Glutamatergic neuron (in vitro differentiated cells): ENCODE measurements at regions not wholly inside any gene's neighbourhood (a gene's known extent, or its start where the extent isn't known, plus 50 kb on each side); places are given as distances from the start of the nearest gene placed in this dataset.

ENCODE experiments used
- DNase-seq: peaks from one replicate; pipeline ENCODE4 v3.0.0; 2022
- H3K27ac Mint-ChIP-seq: one replicate; pipeline ENCODE4 v1.8.0; 2020; ENCODE audit warnings: mild to moderate bottlenecking, mixed read lengths, inconsistent platforms; ENCODE audit not compliant: unreplicated experiment
- H3K27me3 Mint-ChIP-seq: one replicate; pipeline ENCODE4 v1.8.0; 2020; ENCODE audit warnings: mild to moderate bottlenecking, moderate library complexity, mixed read lengths, inconsistent platforms; ENCODE audit not compliant: unreplicated experiment
- H3K36me3 Mint-ChIP-seq: one replicate; pipeline ENCODE4 v1.8.0; 2020; ENCODE audit warnings: mild to moderate bottlenecking, mixed read lengths, inconsistent platforms; ENCODE audit not compliant: unreplicated experiment
- H3K4me1 Mint-ChIP-seq: one replicate; pipeline ENCODE4 v1.8.0; 2020; ENCODE audit warnings: mild to moderate bottlenecking, low read depth, mixed read lengths, inconsistent platforms; ENCODE audit not compliant: unreplicated experiment
- H3K4me3 Mint-ChIP-seq: one replicate; pipeline ENCODE4 v1.8.0; 2020; ENCODE audit warnings: mild to moderate bottlenecking, mixed read lengths, inconsistent platforms; ENCODE audit not compliant: unreplicated experiment
- H3K9me3 Mint-ChIP-seq: one replicate; pipeline ENCODE4 v1.8.0; 2020; ENCODE audit warnings: mild to moderate bottlenecking, moderate library complexity, mixed read lengths, inconsistent platforms; ENCODE audit not compliant: unreplicated experiment
- TF ChIP-seq, protein P1 (sequence below): fragments of 200-600 bp; sonication (generic); IDR thresholded peaks from one replicate; pipeline ENCODE4 v1.5.0; 2021; ENCODE audit not compliant: partially characterized antibody, unreplicated experiment

GRCh38 chr12:67508830-67509229 lies 139.7 kb upstream of the DYRK2 start:
- Mint-ChIP-seq H3K36me3 (no peaks in the 10 kb centered on the region), H3K4me1 (no peaks in the 10 kb centered on the region)

DNA sequence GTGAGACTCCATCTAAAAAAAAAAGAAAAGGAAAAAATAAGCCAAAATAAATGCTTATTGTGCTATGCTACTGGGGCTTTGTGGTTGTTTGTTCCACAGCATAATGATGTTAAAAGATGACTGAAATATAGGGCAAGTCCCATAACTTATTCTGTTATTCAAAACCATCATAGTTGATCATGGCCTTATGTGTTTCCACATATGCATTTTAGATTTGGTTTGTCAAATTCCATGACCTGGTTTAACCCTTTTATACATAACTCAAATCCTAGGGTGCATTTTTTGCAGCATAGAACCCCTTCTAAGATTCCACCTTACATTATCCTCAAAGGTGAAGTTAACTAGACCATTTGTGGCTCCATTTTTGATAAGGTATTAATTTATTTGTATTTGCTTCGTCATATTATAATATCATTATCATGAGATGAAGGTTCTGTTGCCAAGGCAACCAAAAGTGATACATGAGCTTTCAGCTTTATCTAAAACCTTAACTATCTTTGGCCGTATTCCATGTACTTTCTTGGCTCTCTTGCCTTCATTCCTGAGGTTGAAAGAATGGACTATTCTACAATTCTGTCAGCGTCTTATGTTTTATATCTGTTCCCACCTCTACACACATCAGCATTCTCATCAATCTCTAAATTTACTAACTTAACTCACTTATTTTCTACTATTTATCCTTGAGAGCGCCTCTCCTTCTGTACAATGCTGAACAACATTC lies 138.7 kb upstream of the DYRK2 start:
- Mint-ChIP-seq H3K4me3 (no peak overlapping the region), H3K4me1 (peaks cover under 1% of the 10 kb centered on the region), H3K27ac (no peak overlapping the region), H3K9me3 (no peaks in the 10 kb centered on the region), H3K27me3 (no peaks in the 10 kb centered on the region), H3K36me3 (no peaks in the 10 kb centered on the region)
- DNase-seq = no peak
- TF ChIP-seq, protein P1, sequence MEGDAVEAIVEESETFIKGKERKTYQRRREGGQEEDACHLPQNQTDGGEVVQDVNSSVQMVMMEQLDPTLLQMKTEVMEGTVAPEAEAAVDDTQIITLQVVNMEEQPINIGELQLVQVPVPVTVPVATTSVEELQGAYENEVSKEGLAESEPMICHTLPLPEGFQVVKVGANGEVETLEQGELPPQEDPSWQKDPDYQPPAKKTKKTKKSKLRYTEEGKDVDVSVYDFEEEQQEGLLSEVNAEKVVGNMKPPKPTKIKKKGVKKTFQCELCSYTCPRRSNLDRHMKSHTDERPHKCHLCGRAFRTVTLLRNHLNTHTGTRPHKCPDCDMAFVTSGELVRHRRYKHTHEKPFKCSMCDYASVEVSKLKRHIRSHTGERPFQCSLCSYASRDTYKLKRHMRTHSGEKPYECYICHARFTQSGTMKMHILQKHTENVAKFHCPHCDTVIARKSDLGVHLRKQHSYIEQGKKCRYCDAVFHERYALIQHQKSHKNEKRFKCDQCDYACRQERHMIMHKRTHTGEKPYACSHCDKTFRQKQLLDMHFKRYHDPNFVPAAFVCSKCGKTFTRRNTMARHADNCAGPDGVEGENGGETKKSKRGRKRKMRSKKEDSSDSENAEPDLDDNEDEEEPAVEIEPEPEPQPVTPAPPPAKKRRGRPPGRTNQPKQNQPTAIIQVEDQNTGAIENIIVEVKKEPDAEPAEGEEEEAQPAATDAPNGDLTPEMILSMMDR = no peak

More at GRCh38 chr12:67508830-67509229, 139.7 kb upstream of the DYRK2 start:
- no peak overlapping the region for H3K4me3 Mint-ChIP-seq
- H3K9me3 Mint-ChIP-seq = no peaks in the 10 kb centered on the region
- DNase-seq = no peak
- TF ChIP-seq, protein P1 = no peak
- H3K27me3 Mint-ChIP-seq = no peaks in the 10 kb centered on the region
- no peak overlapping the region for H3K27ac Mint-ChIP-seq

GRCh38 chr12:67512061-67512460 lies 136.5 kb upstream of the DYRK2 start:
- H3K36me3 Mint-ChIP-seq = no peaks in the 10 kb centered on the region
- H3K4me3 Mint-ChIP-seq = no peak overlapping the region
- H3K27ac Mint-ChIP-seq = no peak overlapping the region
- no peaks in the 10 kb centered on the region for H3K9me3 Mint-ChIP-seq
- no peak for DNase-seq
- H3K27me3 Mint-ChIP-seq = no peaks in the 10 kb centered on the region
- H3K4me1 Mint-ChIP-seq = peaks cover 9% of the 10 kb centered on the region
- TF ChIP-seq, protein P1 = no peak

- no peaks in the 10 kb centered on the region for H3K36me3 Mint-ChIP-seq
- no peak overlapping the region for H3K4me3 Mint-ChIP-seq
- H3K27ac Mint-ChIP-seq = no peak overlapping the region
- no peaks in the 10 kb centered on the region for H3K9me3 Mint-ChIP-seq
- H3K4me1 Mint-ChIP-seq = peaks cover 9% of the 10 kb centered on the region
- no peak for DNase-seq
- no peaks in the 10 kb centered on the region for H3K27me3 Mint-ChIP-seq
- TF ChIP-seq, protein P1 = no peak
These were observed 134.0 kb upstream of the DYRK2 start for GRCh38 chr12:67514502-67514901.

- no peak overlapping the region for H3K4me3 Mint-ChIP-seq
- no peaks in the 10 kb centered on the region for H3K27me3 Mint-ChIP-seq
- TF ChIP-seq, protein P1 = no peak
- H3K27ac Mint-ChIP-seq = no peak overlapping the region
- DNase-seq = no peak
- H3K9me3 Mint-ChIP-seq = no peaks in the 10 kb centered on the region
- H3K36me3 Mint-ChIP-seq = no peaks in the 10 kb centered on the region
- peaks cover 9% of the 10 kb centered on the region for H3K4me1 Mint-ChIP-seq
These were observed 132.7 kb upstream of the DYRK2 start for GRCh38 chr12:67515679-67516340.
